Activated T-cell treated with anti-CD3 and anti-CD28 coated beads, Interleukin-2, amount 50 U/mL, for 24 hours (primary cell): ENCODE measurements at regions not wholly inside any gene's neighbourhood (a gene's known extent, or its start where the extent isn't known, plus 50 kb on each side); places are given as distances from the start of the nearest gene placed in this dataset.
"Not testable (repeated sequence)": the region's sequence is repeated elsewhere in the genome, so short reads cannot be mapped to it uniquely, and the experiment has no call there.

Experiments
- DNase-seq: peaks from one replicate; pipeline ENCODE4 v3.0.0-alpha.2; 2020
- H3K27ac Mint-ChIP-seq: 2 replicates; pipeline ENCODE4 v1.8.0; 2020; ENCODE audit warnings: mild to moderate bottlenecking, mixed read lengths
- H3K27me3 Mint-ChIP-seq: 2 replicates; pipeline ENCODE4 v1.8.0; 2020; ENCODE audit warnings: mixed read lengths
- H3K36me3 Mint-ChIP-seq: 2 replicates; pipeline ENCODE4 v1.8.0; 2020; ENCODE audit warnings: low read depth, mixed read lengths
- H3K4me1 Mint-ChIP-seq: 2 replicates; pipeline ENCODE4 v1.8.0; 2020; ENCODE audit warnings: low read depth, mixed read lengths
- H3K4me3 Mint-ChIP-seq: 2 replicates; pipeline ENCODE4 v1.8.0; 2020; ENCODE audit warnings: mild to moderate bottlenecking, moderate library complexity, mixed read lengths
- H3K9me3 Mint-ChIP-seq: 2 replicates; pipeline ENCODE4 v1.8.0; 2020; ENCODE audit warnings: mixed read lengths

- H3K9me3 Mint-ChIP-seq: no peaks in the 10 kb centered on the region
- H3K4me3 Mint-ChIP-seq: peak overlapping the region; percentile 95
- H3K36me3 Mint-ChIP-seq: peaks cover 2% of the 10 kb centered on the region
- DNase-seq: no peak
- peaks cover 19% of the 10 kb centered on the region for H3K4me1 Mint-ChIP-seq
- peak overlapping the region; percentile 99 for H3K27ac Mint-ChIP-seq
- H3K27me3 Mint-ChIP-seq: peaks cover 42% of the 10 kb centered on the region
Observed at GRCh38 chrX:52261125-52261462, 76.4 kb downstream of the MAGED4 start.

GRCh38 chrX:52261463-52262194 is 76.9 kb downstream of the MAGED4 start:
- H3K36me3 Mint-ChIP-seq: peaks cover 2% of the 10 kb centered on the region
- peak overlapping the region; percentile 95 for H3K4me3 Mint-ChIP-seq
- peak overlapping the region; percentile 99 for H3K27ac Mint-ChIP-seq
- H3K9me3 Mint-ChIP-seq: no peaks in the 10 kb centered on the region
- DNase-seq: peak; percentile 96
- H3K27me3 Mint-ChIP-seq: peaks cover 43% of the 10 kb centered on the region
- H3K4me1 Mint-ChIP-seq: peaks cover 19% of the 10 kb centered on the region

GRCh38 chrX:52262195-52262546 is 77.5 kb downstream of the MAGED4 start:
- Mint-ChIP-seq H3K36me3 (peaks cover 2% of the 10 kb centered on the region), H3K9me3 (no peaks in the 10 kb centered on the region), H3K4me1 (peaks cover 19% of the 10 kb centered on the region), H3K27me3 (peaks cover 40% of the 10 kb centered on the region), H3K27ac (peak overlapping the region; percentile 99), H3K4me3 (peak overlapping the region; percentile 95)
- DNase-seq: no peak

- peaks cover 30% of the 10 kb centered on the region for H3K27me3 Mint-ChIP-seq
- no peak overlapping the region for H3K4me3 Mint-ChIP-seq
- H3K9me3 Mint-ChIP-seq: no peaks in the 10 kb centered on the region
- peaks cover 2% of the 10 kb centered on the region for H3K36me3 Mint-ChIP-seq
- H3K4me1 Mint-ChIP-seq: peaks cover 19% of the 10 kb centered on the region
- no peak overlapping the region for H3K27ac Mint-ChIP-seq
- no peak for DNase-seq
Observed at GRCh38 chrX:52263417-52263816, 78.7 kb downstream of the MAGED4 start.

GRCh38 chrX:52265713-52266112 is 81.0 kb downstream of the MAGED4 start:
- Mint-ChIP-seq H3K4me3 (no peak overlapping the region), H3K9me3 (no peaks in the 10 kb centered on the region), H3K36me3 (peaks cover 2% of the 10 kb centered on the region), H3K27me3 (peaks cover 37% of the 10 kb centered on the region), H3K4me1 (peaks cover 19% of the 10 kb centered on the region), H3K27ac (no peak overlapping the region)
- no peak for DNase-seq

- not testable (repeated sequence) for H3K9me3 Mint-ChIP-seq, DNase-seq, H3K36me3 Mint-ChIP-seq, H3K27ac Mint-ChIP-seq, H3K4me1 Mint-ChIP-seq, H3K4me3 Mint-ChIP-seq
- peaks cover 56% of the 10 kb centered on the region for H3K27me3 Mint-ChIP-seq
Observed at GRCh38 chrX:52268502-52268901, 83.8 kb downstream of the MAGED4 start.

GRCh38 chrX:52270453-52271116 is 85.9 kb downstream of the MAGED4 start:
- no peaks in the 10 kb centered on the region for H3K4me1 Mint-ChIP-seq

GRCh38 chrX:52271206-52271605 is 86.5 kb downstream of the MAGED4 start:
- H3K4me1 Mint-ChIP-seq: no peaks in the 10 kb centered on the region
- no peak overlapping the region for H3K4me3 Mint-ChIP-seq
- no peaks in the 10 kb centered on the region for H3K36me3 Mint-ChIP-seq
- H3K9me3 Mint-ChIP-seq: no peaks in the 10 kb centered on the region
- H3K27me3 Mint-ChIP-seq: peaks cover 75% of the 10 kb centered on the region
- DNase-seq: no peak
- no peak overlapping the region for H3K27ac Mint-ChIP-seq

More at GRCh38 chrX:52270453-52271116, 85.9 kb downstream of the MAGED4 start:
- Mint-ChIP-seq H3K9me3 (no peaks in the 10 kb centered on the region), H3K27me3 (peaks cover 75% of the 10 kb centered on the region), H3K36me3 (no peaks in the 10 kb centered on the region), H3K4me3 (no peak overlapping the region), H3K27ac (no peak overlapping the region)
- DNase-seq: no peak

GRCh38 chrX:52277666-52278065 is 91.2 kb upstream of the XAGE2 start:
- no peaks in the 10 kb centered on the region for H3K4me1 Mint-ChIP-seq
- no peaks in the 10 kb centered on the region for H3K36me3 Mint-ChIP-seq
- no peak overlapping the region for H3K4me3 Mint-ChIP-seq
- peaks cover 91% of the 10 kb centered on the region for H3K27me3 Mint-ChIP-seq
- no peak for DNase-seq
- no peaks in the 10 kb centered on the region for H3K9me3 Mint-ChIP-seq
- no peak overlapping the region for H3K27ac Mint-ChIP-seq

- Mint-ChIP-seq H3K9me3 (no peaks in the 10 kb centered on the region), H3K27ac (no peak overlapping the region), H3K4me3 (no peak overlapping the region), H3K4me1 (no peaks in the 10 kb centered on the region), H3K27me3 (peaks cover 77% of the 10 kb centered on the region), H3K36me3 (no peaks in the 10 kb centered on the region)
- no peak for DNase-seq
Observed at GRCh38 chrX:52280812-52281211, 88.0 kb upstream of the XAGE2 start.

GRCh38 chrX:52284865-52285264 is 84.0 kb upstream of the XAGE2 start:
- Mint-ChIP-seq H3K27ac (no peak overlapping the region), H3K4me1 (no peaks in the 10 kb centered on the region), H3K36me3 (no peaks in the 10 kb centered on the region), H3K9me3 (no peaks in the 10 kb centered on the region), H3K4me3 (no peak overlapping the region), H3K27me3 (peaks cover 68% of the 10 kb centered on the region)
- no peak for DNase-seq

- not testable (repeated sequence) for H3K4me3 Mint-ChIP-seq, H3K36me3 Mint-ChIP-seq, H3K27ac Mint-ChIP-seq, H3K9me3 Mint-ChIP-seq, H3K4me1 Mint-ChIP-seq, DNase-seq
- peaks cover 42% of the 10 kb centered on the region for H3K27me3 Mint-ChIP-seq
Observed at GRCh38 chrX:52298968-52299367, 69.9 kb upstream of the XAGE2 start.

- not testable (repeated sequence) for H3K4me1 Mint-ChIP-seq, H3K9me3 Mint-ChIP-seq, H3K27ac Mint-ChIP-seq, H3K4me3 Mint-ChIP-seq, DNase-seq, H3K36me3 Mint-ChIP-seq
- peaks cover 59% of the 10 kb centered on the region for H3K27me3 Mint-ChIP-seq
Observed at GRCh38 chrX:52308532-52308931, 60.3 kb upstream of the XAGE2 start.
